ENCODE measurements at regions not wholly inside any gene's neighbourhood (a gene's known extent, or its start where the extent isn't known, plus 50 kb on each side); places are given as distances from the start of the nearest gene placed in this dataset.

DNA sequence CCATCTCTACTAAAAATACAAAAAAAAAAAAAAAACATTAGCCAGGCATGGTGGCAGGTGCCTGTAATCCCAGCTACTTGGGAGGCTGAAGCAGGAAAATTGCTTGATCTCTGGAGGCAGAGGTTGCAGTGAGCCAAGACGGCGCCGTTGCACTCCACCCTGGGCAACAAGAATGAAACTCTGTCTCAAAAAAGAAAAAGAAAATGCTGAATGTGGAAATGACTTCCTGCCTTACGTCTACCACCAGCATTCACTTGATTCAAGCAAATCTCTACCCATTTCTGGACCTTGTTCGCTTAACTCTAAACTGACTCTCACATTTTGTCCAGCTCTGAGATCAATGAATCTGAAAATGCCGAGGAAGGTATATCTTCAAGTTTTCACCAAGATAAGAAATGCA, 825.3 kb downstream of the TRIB2 start:
- RAD21 ChIA-PET (ENCODE audit: unreplicated experiment), result interaction anchor here (0.9 kb wide), 1 partner anchor 12 kb away, joined by 3 read pairs; no protein-coding TSS in a partner anchor
- Histone ChIP-seq H2AFZ (ENCODE audit: control insufficient read depth, low read depth, low read length) (no peak overlapping the region), H3K27me3 (replicated peaks in 1 of 2; ENCODE audit: control insufficient read depth in 2 of 2, insufficient read depth in 2 of 2, low read length in 1 of 2) (no peaks in the 10 kb centered on the region), H3K4me3 (no peak overlapping the region), H3K9me3 (replicated peaks; ENCODE audit: control insufficient read depth, insufficient read depth, low read length) (peaks cover 3% of the 10 kb centered on the region; the same call in 2 of the 3 replicates), H4K20me1 (ENCODE audit: control insufficient read depth, insufficient read depth) (no peaks in the 10 kb centered on the region), H3K9ac (ENCODE audit: control insufficient read depth, insufficient read depth, low read length) (no peak overlapping the region), H3K79me2 (ENCODE audit: control insufficient read depth, insufficient read depth, low read length) (no peaks in the 10 kb centered on the region), H3K36me3 (ENCODE audit: control insufficient read depth in 2 of 2, insufficient read depth in 2 of 2, low read length in 1 of 2) (no peaks in the 10 kb centered on the region), H3K4me2 (ENCODE audit: control insufficient read depth, insufficient read depth) (no peak overlapping the region), H3K4me1 (ENCODE audit: control insufficient read depth, insufficient read depth, low read length) (peaks cover 4% of the 10 kb centered on the region; the same call in 1 of the 2 replicates), H3K27ac (ENCODE audit: control insufficient read depth, insufficient read depth) (no peak overlapping the region)
- WGBS (ENCODE audit: insufficient coverage, insufficient replicate concordance, low lambda C conversion rate, missing lambda C conversion rate), result 30% methylated on average over 6 of the region's 6 CpGs
- in situ Hi-C loops (cut with MboI) (no loop called here), intact Hi-C loops (cut with micrococcal nuclease; ENCODE audit: unreplicated experiment) (no loop called here)
- ATAC-seq, result no peak
- POLR2A ChIA-PET, result no interaction called here
- TF ChIP-seq MYB (IDR thresholded peaks at IDR 0.05; ENCODE audit: borderline replicate concordance, low read depth, low read length) (no peak), DPF2 (IDR thresholded peaks at IDR 0.05) (no peak), SPI1 (IDR thresholded peaks at IDR 0.05; ENCODE audit: borderline replicate concordance, insufficient read depth, low read depth, low read length) (no peak), ASH2L (IDR thresholded peaks at IDR 0.05; ENCODE audit: borderline replicate concordance, low read depth) (no peak), ATF7 (IDR thresholded peaks at IDR 0.05; ENCODE audit: low read depth) (no peak), SIN3A (IDR thresholded peaks at IDR 0.05; ENCODE audit: low read depth, low read length) (no peak), EGR1 (IDR thresholded peaks at IDR 0.05; ENCODE audit: borderline replicate concordance in 1 of 2, low read depth in 2 of 2, low read length in 2 of 2) (no peak)
- TF ChIP-seq, protein P1, sequence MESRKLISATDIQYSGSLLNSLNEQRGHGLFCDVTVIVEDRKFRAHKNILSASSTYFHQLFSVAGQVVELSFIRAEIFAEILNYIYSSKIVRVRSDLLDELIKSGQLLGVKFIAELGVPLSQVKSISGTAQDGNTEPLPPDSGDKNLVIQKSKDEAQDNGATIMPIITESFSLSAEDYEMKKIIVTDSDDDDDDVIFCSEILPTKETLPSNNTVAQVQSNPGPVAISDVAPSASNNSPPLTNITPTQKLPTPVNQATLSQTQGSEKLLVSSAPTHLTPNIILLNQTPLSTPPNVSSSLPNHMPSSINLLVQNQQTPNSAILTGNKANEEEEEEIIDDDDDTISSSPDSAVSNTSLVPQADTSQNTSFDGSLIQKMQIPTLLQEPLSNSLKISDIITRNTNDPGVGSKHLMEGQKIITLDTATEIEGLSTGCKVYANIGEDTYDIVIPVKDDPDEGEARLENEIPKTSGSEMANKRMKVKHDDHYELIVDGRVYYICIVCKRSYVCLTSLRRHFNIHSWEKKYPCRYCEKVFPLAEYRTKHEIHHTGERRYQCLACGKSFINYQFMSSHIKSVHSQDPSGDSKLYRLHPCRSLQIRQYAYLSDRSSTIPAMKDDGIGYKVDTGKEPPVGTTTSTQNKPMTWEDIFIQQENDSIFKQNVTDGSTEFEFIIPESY (IDR thresholded peaks at IDR 0.05), result no peak
- TF ChIP-seq, protein P2, sequence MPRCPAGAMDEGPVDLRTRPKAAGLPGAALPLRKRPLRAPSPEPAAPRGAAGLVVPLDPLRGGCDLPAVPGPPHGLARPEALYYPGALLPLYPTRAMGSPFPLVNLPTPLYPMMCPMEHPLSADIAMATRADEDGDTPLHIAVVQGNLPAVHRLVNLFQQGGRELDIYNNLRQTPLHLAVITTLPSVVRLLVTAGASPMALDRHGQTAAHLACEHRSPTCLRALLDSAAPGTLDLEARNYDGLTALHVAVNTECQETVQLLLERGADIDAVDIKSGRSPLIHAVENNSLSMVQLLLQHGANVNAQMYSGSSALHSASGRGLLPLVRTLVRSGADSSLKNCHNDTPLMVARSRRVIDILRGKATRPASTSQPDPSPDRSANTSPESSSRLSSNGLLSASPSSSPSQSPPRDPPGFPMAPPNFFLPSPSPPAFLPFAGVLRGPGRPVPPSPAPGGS (IDR thresholded peaks at IDR 0.05; ENCODE audit: borderline replicate concordance, insufficient read depth, low read depth, low read length, poor library complexity, severe bottlenecking), result no peak
- TF ChIP-seq, protein P3, sequence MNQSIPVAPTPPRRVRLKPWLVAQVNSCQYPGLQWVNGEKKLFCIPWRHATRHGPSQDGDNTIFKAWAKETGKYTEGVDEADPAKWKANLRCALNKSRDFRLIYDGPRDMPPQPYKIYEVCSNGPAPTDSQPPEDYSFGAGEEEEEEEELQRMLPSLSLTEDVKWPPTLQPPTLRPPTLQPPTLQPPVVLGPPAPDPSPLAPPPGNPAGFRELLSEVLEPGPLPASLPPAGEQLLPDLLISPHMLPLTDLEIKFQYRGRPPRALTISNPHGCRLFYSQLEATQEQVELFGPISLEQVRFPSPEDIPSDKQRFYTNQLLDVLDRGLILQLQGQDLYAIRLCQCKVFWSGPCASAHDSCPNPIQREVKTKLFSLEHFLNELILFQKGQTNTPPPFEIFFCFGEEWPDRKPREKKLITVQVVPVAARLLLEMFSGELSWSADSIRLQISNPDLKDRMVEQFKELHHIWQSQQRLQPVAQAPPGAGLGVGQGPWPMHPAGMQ (IDR thresholded peaks at IDR 0.05; ENCODE audit: borderline replicate concordance), result no peak
- TF ChIP-seq, protein P4, sequence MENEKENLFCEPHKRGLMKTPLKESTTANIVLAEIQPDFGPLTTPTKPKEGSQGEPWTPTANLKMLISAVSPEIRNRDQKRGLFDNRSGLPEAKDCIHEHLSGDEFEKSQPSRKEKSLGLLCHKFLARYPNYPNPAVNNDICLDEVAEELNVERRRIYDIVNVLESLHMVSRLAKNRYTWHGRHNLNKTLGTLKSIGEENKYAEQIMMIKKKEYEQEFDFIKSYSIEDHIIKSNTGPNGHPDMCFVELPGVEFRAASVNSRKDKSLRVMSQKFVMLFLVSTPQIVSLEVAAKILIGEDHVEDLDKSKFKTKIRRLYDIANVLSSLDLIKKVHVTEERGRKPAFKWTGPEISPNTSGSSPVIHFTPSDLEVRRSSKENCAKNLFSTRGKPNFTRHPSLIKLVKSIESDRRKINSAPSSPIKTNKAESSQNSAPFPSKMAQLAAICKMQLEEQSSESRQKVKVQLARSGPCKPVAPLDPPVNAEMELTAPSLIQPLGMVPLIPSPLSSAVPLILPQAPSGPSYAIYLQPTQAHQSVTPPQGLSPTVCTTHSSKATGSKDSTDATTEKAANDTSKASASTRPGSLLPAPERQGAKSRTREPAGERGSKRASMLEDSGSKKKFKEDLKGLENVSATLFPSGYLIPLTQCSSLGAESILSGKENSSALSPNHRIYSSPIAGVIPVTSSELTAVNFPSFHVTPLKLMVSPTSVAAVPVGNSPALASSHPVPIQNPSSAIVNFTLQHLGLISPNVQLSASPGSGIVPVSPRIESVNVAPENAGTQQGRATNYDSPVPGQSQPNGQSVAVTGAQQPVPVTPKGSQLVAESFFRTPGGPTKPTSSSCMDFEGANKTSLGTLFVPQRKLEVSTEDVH (IDR thresholded peaks at IDR 0.05; ENCODE audit: low read depth, partially characterized antibody), result no peak
- TF ChIP-seq, protein P5, sequence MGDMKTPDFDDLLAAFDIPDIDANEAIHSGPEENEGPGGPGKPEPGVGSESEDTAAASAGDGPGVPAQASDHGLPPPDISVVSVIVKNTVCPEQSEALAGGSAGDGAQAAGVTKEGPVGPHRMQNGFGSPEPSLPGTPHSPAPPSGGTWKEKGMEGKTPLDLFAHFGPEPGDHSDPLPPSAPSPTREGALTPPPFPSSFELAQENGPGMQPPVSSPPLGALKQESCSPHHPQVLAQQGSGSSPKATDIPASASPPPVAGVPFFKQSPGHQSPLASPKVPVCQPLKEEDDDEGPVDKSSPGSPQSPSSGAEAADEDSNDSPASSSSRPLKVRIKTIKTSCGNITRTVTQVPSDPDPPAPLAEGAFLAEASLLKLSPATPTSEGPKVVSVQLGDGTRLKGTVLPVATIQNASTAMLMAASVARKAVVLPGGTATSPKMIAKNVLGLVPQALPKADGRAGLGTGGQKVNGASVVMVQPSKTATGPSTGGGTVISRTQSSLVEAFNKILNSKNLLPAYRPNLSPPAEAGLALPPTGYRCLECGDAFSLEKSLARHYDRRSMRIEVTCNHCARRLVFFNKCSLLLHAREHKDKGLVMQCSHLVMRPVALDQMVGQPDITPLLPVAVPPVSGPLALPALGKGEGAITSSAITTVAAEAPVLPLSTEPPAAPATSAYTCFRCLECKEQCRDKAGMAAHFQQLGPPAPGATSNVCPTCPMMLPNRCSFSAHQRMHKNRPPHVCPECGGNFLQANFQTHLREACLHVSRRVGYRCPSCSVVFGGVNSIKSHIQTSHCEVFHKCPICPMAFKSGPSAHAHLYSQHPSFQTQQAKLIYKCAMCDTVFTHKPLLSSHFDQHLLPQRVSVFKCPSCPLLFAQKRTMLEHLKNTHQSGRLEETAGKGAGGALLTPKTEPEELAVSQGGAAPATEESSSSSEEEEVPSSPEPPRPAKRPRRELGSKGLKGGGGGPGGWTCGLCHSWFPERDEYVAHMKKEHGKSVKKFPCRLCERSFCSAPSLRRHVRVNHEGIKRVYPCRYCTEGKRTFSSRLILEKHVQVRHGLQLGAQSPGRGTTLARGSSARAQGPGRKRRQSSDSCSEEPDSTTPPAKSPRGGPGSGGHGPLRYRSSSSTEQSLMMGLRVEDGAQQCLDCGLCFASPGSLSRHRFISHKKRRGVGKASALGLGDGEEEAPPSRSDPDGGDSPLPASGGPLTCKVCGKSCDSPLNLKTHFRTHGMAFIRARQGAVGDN (IDR thresholded peaks at IDR 0.05), result no peak
- BruUV-seq (replicated peaks), result no TSS peak
- DNase-seq (ENCODE audit: low read depth, low spot score), result no peak
- no peak for FAIRE-seq
- CTCF ChIA-PET, result no interaction called here
- SMC1A ChIA-PET (ENCODE audit: uncharacterized antibody, unreplicated experiment), result interaction anchor here (1.6 to 1.7 kb wide), 2 partner anchors 8 to 19 kb away, joined by 4 to 6 read pairs; no protein-coding TSS in a partner anchor
